DLD1 (cell line): ENCODE measurements at regions not wholly inside any gene's neighbourhood (a gene's known extent, or its start where the extent isn't known, plus 50 kb on each side); places are given as distances from the start of the nearest gene placed in this dataset.

Experiments used
- in situ Hi-C: cut with HindIII; loops from 2 replicates; pipeline ENCODE4 v1.10.0; 2017; ENCODE audit warnings: low sequenced_read_pairs

DNA sequence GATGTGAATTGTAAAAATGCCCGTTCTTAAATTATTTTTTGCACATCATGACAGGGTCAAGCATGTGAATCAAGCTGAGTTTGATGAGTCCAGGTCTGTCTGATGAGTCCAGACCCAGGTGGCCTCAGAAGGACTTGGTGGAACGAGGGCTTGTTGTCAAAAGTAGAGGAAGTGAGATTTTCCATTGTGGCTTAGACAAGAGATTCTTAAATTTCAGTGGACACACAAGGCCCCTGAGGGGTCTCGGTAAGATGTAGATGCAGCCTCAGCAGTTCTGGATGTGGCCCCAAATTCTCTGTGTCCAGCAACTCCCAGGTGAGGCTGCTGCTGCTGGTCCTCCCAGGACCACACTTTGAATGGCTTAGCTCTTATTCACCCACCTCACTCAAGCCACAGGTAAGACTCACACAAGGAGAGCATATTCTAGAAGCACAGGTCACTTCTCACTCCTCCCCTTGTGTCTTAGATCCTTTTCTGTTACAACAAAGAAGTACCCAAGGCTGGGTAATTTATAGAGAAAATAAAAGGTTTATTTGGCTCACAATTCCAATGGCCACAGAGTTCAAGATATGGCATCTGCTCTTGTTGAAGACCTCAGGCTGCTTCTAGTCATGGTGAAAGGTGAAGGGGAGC lies 98.8 kb downstream of the GGTLC2 start:
- in situ Hi-C loops, result no loop called here

DNA sequence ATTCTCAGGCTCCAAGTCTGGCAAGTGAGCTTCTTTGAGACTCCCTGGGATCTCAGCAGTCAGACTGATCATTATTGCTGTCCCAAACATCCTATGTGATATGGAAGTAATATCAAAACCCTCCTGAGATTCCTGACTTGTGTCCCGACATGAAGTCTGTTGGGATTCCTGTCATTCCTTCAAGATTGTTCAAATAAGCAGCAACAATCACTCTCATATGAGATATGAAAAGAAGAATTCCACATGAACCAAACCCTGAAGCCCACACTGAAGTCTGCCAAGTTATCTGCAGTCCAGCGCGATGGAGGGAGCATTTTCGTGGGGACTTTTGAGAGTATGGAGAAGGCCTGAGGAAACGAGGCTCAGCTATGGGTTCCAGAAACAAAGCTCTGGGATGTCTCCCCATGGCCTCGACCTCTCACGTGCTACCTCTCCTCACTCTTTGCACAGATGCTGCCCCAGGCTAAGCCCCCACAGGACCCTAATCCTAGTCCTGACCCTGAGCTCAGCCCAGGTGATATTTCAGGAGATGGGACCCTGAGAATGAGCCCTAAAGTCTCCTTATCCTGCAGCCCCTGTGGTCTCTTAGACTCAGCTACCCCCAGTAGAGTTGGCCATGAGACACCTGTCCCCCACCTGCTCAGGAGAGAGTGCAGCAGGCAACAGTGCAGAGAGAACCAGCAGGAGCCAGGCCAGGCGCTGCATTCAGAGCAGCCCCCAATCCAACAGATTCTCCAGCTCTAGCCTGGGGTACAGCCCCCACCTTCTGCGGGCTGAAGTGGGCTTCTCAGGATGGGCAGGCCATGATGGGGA lies 100.2 kb downstream of the GGTLC2 start:
- in situ Hi-C loops, result no loop called here

DNA sequence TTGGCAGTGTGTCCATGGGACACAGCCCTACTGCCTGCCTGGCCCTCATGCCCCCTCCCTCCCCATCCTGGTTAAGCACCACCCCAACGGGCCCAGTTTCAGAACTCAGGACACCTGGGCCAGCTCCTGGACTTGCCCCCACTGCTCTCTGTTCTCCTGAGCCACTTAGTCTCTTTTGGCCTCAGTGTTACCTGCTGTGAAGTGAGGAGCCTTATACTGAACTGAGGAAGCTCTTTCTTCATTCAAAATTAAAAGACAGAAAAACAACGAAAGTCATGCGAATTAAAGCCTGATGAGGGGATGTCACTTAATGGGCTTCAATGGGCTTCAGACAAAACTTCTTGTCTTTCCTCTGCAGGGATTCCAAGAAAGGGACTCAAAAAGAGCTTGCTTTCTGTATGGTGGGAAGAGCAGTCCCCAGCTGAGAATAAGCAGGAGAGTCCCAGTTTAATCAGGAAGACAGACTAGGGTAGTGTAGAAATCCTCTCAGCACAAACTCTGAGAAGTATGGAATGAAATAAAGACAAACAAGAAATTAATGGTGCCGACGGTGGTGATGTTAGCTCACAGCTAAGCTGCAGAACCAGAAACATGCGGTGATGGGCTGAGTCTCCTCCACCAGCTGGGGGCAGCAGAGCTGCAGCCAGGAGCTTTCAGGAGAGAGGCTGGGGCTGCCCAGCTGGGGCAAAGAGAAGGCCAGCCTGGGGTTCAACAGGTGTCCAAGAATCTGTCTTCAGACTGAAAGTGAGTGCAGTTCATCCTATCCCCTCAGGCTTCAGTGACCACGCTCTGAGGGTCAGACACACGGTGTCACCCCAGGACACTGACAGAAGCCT lies 101.0 kb downstream of the GGTLC2 start:
- in situ Hi-C loops, result no loop called here

DNA sequence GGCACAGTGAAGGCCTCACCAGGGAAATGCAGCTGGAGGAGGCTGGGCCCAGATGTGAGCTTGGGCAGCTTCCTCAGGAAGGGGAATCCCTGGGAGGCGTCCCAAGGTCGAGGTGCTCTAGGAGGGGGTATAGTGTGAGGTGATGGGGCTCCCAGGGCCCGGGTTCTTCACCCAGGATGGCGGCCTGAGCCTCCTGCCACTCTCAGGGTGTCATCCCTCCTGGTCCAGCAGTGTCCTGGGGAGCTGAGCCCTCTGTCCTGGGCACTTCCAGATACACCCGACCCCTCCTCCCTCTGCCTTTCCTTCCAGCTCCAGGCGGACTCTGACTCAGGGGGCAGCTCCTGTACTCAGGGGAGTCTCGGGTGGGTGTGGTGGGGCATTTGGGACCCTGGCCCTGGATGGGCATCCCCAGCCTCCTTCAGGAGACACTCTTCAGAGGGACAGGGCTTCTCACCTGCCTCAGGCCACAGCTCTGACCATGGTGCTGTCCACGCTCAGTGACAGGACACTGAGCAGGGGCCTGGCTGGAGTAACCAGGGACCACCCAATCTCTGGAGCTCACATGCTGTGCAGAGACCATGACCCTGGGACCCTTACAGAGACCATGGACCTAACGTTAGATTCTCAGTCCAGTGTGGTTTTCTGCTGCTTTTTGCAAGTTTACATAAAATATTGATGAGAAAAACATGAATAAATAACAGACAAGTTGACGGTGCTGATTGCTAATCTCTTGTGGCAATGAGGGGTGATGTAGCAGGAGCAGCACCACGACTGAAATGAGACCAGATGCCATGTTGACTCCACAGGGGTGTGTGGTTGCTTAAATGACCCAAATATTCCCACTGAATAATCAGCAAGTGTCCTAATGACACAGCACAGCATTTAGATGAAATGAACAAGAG lies 101.9 kb downstream of the GGTLC2 start:
- in situ Hi-C loops, result no loop called here

DNA sequence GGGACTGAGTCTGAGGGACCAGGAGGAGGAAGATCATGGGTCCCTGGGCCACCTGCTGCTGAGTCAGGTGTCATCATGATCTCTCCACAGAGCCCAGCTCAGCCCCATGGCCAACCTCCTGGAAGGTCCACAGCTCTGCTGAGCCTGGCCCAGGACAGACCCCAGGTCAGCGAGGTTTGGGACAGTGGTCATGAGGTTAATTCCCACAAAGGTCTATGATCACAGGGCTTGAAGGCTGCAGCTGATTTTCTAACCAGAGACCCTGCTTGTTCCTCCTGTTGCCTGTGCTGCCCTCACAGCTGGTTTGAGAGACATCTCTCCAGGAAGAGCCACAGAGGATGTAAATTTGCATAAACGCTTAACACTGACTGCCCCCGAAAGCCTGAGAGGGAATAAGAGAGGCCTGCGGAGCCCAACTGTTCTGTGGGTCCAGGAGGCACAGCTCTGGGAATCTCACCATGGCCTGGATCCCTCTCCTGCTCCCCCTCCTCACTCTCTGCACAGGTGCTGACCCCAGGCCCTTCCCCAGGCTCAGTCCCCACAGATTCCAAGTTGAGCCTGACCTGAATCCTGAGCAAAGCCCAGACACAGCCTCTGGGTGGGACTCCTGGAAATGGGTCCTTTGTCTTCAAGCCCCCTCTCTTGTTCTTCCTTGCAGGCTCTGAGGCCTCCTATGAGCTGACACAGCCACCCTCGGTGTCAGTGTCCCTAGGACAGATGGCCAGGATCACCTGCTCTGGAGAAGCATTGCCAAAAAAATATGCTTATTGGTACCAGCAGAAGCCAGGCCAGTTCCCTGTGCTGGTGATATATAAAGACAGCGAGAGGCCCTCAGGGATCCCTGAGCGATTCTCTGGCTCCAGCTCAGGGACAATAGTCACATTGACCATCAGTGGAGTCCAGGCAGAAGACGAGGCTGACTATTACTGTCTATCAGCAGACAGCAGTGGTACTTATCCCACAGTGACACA lies 102.8 kb downstream of the GGTLC2 start:
- in situ Hi-C loops, result no loop called here

DNA sequence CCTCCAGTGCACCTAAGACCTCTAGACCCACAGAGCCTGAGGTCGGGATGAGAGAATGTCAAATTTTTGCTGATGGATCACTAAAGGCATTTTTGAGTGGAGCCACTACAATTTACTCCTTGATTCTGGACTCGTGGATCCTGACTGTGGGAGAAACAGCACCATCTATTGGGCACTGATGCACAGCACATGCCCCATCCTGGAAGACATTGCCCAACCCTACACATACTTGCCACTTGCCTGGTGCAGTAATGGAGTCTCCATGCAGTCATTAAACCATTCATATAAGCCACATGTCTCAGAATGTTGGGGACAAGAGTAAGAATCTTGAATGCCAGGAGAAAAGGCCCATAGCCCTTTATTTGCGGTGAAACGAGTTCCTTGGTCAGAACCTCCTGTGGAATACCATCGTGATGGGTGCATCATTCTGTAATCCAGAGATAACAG lies 103.9 kb downstream of the GGTLC2 start:
- in situ Hi-C loops, result no loop called here

DNA sequence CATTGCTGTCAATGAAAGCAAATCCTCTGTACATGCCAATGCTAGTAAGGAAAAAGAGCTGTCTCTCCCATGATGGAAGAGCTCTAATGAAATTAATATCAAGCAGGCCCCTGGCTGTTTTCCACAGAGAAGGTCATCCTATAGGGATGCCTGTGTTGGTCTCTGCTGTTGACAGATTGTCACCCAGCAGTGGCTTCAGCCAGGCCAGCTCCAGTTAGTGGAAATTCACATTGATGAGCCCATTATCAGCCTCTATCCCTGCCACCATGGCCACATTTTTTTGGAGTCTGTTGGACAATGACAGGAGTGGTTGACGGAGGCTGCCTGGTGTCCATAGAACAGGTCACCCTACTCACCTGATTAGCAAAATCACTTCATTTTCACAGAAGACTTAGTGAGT lies 104.3 kb downstream of the GGTLC2 start:
- in situ Hi-C loops, result no loop called here

DNA sequence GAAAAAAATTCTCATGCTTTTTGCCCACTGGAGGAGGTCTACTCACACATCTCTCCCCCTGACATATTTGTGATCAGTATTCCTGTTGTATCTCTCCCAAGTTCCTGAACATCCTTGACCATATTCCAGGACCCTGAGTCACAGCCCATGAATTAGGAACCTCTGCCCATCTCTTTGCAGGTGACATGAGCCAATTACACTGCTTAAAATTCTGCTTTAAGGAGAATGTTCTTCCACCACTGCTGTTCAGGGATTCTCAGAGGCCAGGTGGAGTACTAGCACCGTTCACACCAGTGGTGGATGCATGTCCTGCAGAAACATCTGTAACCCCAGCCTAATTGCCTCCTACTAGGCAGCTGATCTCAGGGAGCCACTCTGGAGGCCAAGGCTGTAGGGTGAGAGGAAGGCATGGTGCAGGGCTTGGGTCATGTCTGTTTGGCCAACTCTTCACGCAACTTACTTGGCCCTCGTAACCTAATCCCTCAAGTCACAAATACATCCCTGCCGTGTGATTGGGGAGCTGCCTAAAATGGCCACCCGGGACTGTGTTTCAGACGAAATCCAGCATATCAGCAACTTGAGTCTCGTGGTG lies 104.8 kb downstream of the GGTLC2 start:
- in situ Hi-C loops, result no loop called here

DNA sequence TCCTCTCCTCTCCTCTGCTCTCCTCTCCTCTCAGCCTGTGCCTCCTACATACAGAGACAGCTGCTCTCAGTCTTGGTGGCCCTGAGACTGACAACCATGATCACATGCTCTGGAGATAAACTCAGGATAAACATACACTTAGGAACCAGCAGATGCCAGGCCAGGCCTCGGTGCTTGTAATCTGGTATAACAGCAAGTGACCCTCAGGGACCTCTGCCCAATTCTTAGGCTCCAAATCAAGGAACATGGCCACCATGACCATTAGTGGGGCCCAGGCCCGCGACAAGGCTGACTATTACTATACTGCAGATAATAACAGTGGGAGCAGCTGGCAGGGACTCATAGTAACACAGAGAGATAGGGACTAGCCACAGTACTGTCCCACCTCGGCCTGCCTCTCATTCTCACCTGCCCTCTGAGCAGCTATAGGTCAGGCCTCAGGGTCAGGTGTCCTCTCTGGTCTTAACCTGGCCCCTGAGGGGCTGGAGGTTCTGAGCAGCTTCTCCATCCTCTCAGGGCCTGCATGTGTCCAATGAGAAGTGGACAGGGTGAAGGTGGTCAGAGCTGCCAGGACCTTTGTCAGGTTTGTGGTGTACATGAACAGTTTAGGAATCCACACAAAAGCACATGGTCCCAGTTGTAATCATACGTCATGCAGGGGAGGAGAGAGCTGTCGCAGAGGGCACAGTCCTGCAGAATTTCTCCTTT lies 106.1 kb downstream of the GGTLC2 start:
- in situ Hi-C loops, result loop anchor here (25.0 kb wide), 1 partner anchor 188 kb away; the partner anchor contains the start of gene PRAME

DNA sequence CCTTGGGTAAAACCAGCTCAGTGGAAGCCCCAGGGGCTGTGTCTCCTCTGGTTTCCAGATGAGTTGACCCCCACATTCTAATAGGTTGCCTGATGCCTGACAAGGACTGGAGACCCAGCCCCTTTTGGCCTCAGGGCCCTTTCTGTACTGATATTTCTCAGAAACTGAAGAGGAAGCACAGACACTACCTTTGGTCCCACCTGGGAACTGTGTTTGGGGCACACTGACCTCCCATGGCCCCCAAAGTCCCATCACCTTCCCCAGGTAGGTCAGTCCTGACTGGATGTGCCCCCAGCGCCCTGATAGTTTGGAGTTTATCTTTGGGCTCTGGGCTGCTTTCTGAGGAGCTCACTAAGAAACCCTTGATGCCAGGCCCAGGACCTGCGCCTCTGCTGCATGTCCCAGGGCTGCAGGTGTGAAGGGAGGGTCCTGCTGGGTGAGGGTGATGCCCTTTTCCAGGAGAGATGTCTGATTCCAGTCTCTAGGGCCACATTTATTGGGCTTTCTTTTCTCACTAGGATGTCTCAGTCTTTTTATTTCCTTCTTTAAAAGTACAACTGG lies 106.7 kb downstream of the GGTLC2 start:
- in situ Hi-C loops, result loop anchor here (25.0 kb wide), 1 partner anchor 189 kb away; the partner anchor contains the start of gene PRAME

DNA sequence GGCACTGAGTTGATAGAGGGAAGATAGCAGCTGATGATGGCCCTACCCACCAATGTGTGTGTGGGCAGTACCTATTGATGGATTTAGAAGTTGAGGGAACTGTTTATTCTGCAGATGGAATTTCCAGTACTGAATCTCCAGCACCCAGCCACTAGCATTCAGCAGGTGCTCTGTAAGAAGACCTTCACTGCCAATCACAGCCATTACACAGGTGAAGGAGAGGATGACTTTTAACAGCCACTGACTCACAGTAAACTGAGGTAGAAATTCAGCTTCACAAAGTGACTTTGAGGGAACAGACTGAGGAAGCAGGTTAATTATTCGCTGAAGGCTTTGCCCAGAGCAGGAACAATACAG lies 107.8 kb downstream of the GGTLC2 start:
- in situ Hi-C loops, result loop anchor here (25.0 kb wide), 1 partner anchor 190 kb away; the partner anchor contains the start of gene PRAME

DNA sequence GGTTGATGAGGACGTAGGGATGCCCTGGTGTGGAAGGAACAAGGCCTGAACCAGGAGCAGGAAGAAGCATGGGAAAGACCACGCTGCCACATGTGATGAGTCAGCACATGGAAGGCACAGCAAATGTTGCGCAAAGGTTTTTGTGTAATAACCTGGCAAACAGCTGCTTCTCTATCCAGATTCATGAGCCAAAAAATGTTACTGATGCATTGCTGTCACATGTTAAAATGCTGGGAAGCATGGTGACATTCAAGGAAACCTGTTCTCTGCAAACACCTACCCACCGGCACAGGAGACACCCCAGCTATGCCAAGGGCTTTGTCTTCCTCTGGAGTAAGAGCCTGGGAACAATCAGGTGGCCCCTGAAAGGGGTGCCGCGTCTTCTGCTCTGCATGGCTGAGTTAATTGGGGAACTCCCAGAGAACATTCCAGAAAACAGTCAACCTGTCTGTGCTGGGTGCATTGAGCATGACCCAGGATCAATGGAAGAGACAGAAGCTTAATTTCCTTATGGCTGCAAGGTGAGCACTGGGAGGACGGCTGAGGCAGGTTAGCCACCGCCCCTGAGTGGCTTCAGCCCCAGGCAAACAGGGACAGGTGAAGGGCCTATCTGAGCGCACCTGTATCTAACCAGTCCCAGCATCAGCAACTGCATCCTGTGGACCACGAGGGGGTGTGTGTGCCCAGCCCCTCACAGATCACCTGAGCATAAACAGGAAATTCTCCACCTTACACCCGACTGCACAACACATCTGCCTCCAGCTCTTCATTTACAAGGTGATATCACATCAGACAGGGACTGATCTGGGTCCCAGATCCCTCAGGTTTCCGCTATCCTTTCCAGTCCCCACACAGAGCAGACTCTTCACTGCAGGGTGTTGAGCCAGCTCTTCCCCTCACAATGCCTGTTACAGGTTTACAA lies 108.4 kb downstream of the GGTLC2 start:
- in situ Hi-C loops, result loop anchor here (25.0 kb wide), 1 partner anchor 191 kb away; the partner anchor contains the start of gene PRAME

DNA sequence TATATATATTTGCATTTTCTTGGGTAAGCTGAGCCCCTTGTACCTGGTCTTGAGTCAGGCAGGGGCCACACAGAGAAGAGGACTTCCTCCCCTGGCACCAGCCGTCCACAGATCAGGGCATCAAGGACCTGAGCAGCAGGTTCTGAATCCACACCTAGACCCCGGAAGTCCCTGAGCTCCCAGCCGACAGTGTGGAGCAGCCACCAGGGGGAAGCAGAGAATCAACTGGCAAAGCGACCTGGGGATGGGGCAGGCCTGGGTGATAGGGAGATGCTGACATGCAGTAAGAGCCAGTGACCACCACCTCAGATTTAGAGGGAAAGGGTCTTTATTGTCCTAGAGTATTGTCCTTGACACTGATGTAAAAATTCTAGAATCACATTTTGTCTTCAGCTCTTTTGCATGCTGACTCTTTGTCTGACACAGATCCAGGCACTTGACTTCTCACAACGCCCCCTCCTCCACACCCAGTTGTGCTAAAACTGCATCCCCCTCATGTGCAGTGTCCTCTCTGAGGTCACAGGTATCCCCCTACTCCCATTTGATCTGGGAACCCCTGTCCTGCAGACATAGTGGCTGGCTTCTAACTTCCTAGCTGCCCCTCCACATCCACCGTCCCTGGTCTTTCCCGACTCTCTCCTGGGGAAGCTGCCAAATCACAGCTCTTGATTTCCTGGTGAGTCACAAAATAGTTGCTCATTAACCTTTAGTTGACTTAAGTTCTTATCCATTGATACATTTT lies 109.3 kb downstream of the GGTLC2 start:
- in situ Hi-C loops, result loop anchor here (25.0 kb wide), 1 partner anchor 191 kb away; the partner anchor contains the start of gene PRAME

DNA sequence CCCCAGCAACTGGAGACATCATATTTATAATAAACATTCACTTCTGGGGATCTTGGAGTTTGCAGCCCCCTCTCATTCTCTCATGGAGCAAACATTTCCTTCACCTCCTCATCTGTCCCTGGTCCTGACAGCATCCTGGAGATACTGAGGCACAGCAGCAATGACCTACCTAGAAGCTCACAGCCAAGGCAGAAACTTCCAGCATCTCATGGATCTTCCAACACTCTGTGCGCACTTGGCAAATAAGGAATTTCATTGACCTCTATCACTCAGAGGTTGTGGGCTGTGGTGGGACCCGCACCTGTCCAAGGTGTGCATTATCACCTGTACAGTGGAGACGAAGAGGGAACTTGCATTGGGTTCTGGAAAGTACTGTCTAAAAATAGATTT lies 109.8 kb downstream of the GGTLC2 start:
- in situ Hi-C loops, result loop anchor here (25.0 kb wide), 1 partner anchor 192 kb away; the partner anchor contains the start of gene PRAME

DNA sequence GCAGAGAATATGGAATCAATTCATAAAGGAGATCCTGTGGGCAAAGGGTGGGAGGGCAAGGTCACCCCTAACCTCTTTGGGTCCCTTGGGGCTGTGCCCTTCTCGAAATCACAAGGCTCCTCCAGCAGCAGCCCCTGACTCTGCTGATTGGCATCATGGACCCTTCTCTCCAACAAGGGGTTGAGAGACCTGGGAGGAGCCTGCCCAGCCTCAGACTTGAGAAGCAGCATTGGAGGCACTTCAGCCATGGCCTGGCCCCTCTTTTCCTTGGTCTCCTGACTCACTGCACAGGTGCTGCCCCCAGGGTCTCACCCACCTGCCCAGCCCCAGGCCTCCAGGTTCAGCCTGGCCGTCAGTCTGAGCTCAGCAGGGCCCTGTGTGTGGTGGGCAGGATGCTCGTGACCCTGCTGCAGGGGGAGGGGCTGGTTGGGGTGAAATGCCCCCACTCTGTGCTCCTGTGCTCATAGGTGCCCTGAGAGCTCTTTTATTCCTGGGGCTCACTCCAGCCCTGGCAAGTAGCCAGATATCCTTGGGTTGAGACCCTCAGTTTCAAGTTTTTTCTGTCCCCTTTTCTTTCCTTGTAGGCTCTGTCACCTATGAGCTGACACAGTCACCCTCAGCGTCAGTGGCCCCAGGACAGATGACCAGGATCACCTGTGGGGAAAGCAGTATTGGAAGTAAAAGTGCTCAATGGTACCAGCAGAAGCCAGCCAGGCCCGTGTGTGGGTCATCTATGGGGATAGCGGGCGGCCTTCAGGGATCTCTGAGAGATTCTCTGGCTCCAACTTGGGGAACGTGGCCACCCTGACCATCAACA lies 110.8 kb downstream of the GGTLC2 start:
- in situ Hi-C loops, result loop anchor here (25.0 kb wide), 1 partner anchor 193 kb away; the partner anchor contains the start of gene PRAME
